HepG2 (cell line): ENCODE measurements at regions not wholly inside any gene's neighbourhood (a gene's known extent, or its start where the extent isn't known, plus 50 kb on each side); places are given as distances from the start of the nearest gene placed in this dataset.

Experiments
- ARNT ChIP-seq: fragments of 450-650 bp; IDR thresholded peaks from 2 replicates; pipeline ENCODE4 v1.6.1; 2017
- BCL6 ChIP-seq: IDR thresholded peaks from 2 replicates; pipeline ENCODE4 v1.6.1; 2016; ENCODE audit warnings: missing genetic modification reagents, missing compliant biosample characterization
- CCAR2 ChIP-seq: fragments of 200-400 bp; formaldehyde crosslinking; optimal IDR thresholded peaks from 2 replicates; pipeline ENCODE3; 2018; ENCODE audit warnings: low read depth, mild to moderate bottlenecking, low read length, moderate library complexity
- CEBPG ChIP-seq: IDR thresholded peaks from 2 replicates; pipeline ENCODE4 v1.6.1; 2016
- CHD4 ChIP-seq: fragments of 200-600 bp; sonication (generic); IDR thresholded peaks from 2 replicates; pipeline ENCODE4 v1.7.0; 2017; ENCODE audit warnings: mild to moderate bottlenecking, low read length, borderline replicate concordance
- EEA1 ChIP-seq: sonication (generic); formaldehyde crosslinking; IDR thresholded peaks from 2 replicates; pipeline ENCODE4 v1.5.1; 2020; ENCODE audit warnings: mild to moderate bottlenecking, missing genetic modification reagents, borderline replicate concordance
- HOXA9 ChIP-seq: sonication (generic); formaldehyde crosslinking; IDR thresholded peaks from 2 replicates; pipeline ENCODE4 v1.8.1; 2022; ENCODE audit warnings: missing genetic modification reagents, mild to moderate bottlenecking, moderate library complexity, borderline replicate concordance
- KLF12 ChIP-seq: sonication (generic); formaldehyde crosslinking; IDR thresholded peaks from 2 replicates; pipeline ENCODE4 v1.4.0; 2020; ENCODE audit warnings: missing genetic modification reagents, borderline replicate concordance
- KMT2B ChIP-seq: IDR thresholded peaks from 2 replicates; pipeline ENCODE4 v1.6.1; 2016; ENCODE audit warnings: missing genetic modification reagents, missing compliant biosample characterization
- MATR3 ChIP-seq: sonication (generic); formaldehyde crosslinking; IDR thresholded peaks from 2 replicates; pipeline ENCODE4 v1.4.0; 2020; ENCODE audit warnings: missing genetic modification reagents
- MIXL1 ChIP-seq: IDR thresholded peaks from 2 replicates; pipeline ENCODE4 v1.6.1; 2016
- NR2C2 ChIP-seq: sonication (generic); formaldehyde crosslinking; IDR thresholded peaks from 2 replicates; pipeline ENCODE4 v1.4.0; 2020; ENCODE audit warnings: missing genetic modification reagents, mild to moderate bottlenecking, moderate library complexity, borderline replicate concordance
- RFXANK ChIP-seq: IDR thresholded peaks from 2 replicates; pipeline ENCODE4 v1.6.1; 2016
- SMC3 ChIP-seq: IDR thresholded peaks from 2 replicates; pipeline ENCODE4 v1.6.1; 2011; ENCODE audit warnings: low read length, improper control_type of control experiment
- SNAI1 ChIP-seq: sonication (generic); formaldehyde crosslinking; IDR thresholded peaks from 2 replicates; pipeline ENCODE4 v1.5.0; 2020; ENCODE audit warnings: mild to moderate bottlenecking, missing genetic modification reagents, borderline replicate concordance
- SRY ChIP-seq: sonication (generic); formaldehyde crosslinking; IDR thresholded peaks from 2 replicates; pipeline ENCODE4 v1.8.0; 2022; ENCODE audit warnings: mild to moderate bottlenecking, missing genetic modification reagents
- SYNCRIP ChIP-seq: fragments of 200-400 bp; formaldehyde crosslinking; IDR thresholded peaks from 2 replicates; pipeline ENCODE4 v1.6.1; 2018; ENCODE audit warnings: mild to moderate bottlenecking, low read depth, low read length; ENCODE audit not compliant: insufficient read depth
- TBX3 ChIP-seq: fragments of 450-650 bp; IDR thresholded peaks from 2 replicates; pipeline ENCODE4 v1.6.1; 2017; ENCODE audit warnings: antibody characterized with exemption, mild to moderate bottlenecking, inconsistent platforms, borderline replicate concordance
- TCF7L2 ChIP-seq: IDR thresholded peaks from 2 replicates; pipeline ENCODE4 v1.6.1; 2011; ENCODE audit warnings: mild to moderate bottlenecking, low read depth, low read length, moderate library complexity
- XBP1 ChIP-seq: sonication (generic); formaldehyde crosslinking; IDR thresholded peaks from 2 replicates; pipeline ENCODE4 v1.5.0; 2020; ENCODE audit warnings: missing genetic modification reagents
- ZFP1 ChIP-seq: IDR thresholded peaks from 2 replicates; pipeline ENCODE4 v1.6.1; 2016
- ZFYVE20 ChIP-seq: sonication (generic); formaldehyde crosslinking; IDR thresholded peaks from 2 replicates; pipeline ENCODE4 v1.8.0; 2023; ENCODE audit warnings: low read depth, mild to moderate bottlenecking, moderate library complexity, missing genetic modification reagents, borderline replicate concordance
- ZNF563 ChIP-seq: sonication (generic); formaldehyde crosslinking; IDR thresholded peaks from 2 replicates; pipeline ENCODE4 v1.8.0; 2022; ENCODE audit warnings: mild to moderate bottlenecking, moderate library complexity, missing genetic modification reagents
- ZNF776 ChIP-seq: sonication (generic); formaldehyde crosslinking; IDR thresholded peaks from 2 replicates; pipeline ENCODE4 v1.4.0; 2020; ENCODE audit warnings: mild to moderate bottlenecking, missing genetic modification reagents
- TF ChIP-seq, protein P1 (sequence below): sonication (generic); formaldehyde crosslinking; IDR thresholded peaks from 2 replicates; pipeline ENCODE4 v1.8.1; 2023; ENCODE audit warnings: mild to moderate bottlenecking, missing genetic modification reagents
- TF ChIP-seq, protein P2 (sequence below): sonication (generic); formaldehyde crosslinking; IDR thresholded peaks from 2 replicates; pipeline ENCODE4 v1.4.0; 2020; ENCODE audit warnings: mild to moderate bottlenecking, missing genetic modification reagents
- TF ChIP-seq, protein P3 (sequence below): sonication (generic); formaldehyde crosslinking; conservative IDR thresholded peaks from 2 replicates; pipeline ENCODE4 v1.8.0; 2022; ENCODE audit warnings: mild to moderate bottlenecking, moderate library complexity, missing genetic modification reagents
- TF ChIP-seq, protein P4 (sequence below): sonication (generic); formaldehyde crosslinking; IDR thresholded peaks from 2 replicates; pipeline ENCODE4 v1.5.0; 2020; ENCODE audit warnings: missing genetic modification reagents

DNA sequence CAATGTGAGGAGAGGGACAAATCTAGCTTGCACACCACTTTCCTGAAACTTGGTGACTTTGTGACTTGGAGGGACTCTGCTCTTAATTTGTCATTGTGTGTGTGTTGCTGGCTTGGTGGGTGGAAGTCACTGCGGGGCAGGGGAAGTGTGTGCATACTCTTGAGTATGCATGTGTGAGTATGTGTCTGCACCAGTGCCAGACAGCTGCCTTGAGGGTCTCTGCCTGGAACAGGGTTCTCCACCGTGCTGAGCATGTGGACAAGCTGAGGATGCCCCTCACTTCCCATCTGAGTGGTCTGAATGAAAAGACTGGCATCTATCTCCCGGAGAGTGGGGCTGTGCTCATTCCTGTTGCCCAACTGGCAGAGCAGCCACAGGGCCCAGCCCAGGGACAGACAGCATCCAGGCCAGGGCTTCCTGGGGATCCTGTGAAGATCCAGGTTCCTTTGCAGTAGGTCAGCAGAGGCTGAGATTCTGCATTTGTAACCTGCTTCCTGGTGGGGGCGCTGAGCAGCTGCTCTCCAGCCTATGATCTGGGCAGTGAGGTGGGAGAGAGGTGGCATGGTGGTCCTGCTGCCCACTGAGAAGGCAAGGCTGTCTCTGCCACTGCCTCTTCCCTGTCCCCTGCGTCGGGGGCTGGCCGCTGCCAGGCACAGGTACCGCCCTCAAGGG, 138.9 kb upstream of the HAAO start (continued):
- TF ChIP-seq ZFP1 (CRISPR knock-in tag): peak; percentile 25; the same call in 1 of the 2 replicates
- TF ChIP-seq ARNT: no peak
- TF ChIP-seq, protein P1, sequence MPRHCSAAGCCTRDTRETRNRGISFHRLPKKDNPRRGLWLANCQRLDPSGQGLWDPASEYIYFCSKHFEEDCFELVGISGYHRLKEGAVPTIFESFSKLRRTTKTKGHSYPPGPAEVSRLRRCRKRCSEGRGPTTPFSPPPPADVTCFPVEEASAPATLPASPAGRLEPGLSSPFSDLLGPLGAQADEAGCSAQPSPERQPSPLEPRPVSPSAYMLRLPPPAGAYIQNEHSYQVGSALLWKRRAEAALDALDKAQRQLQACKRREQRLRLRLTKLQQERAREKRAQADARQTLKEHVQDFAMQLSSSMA (CRISPR knock-in tag): no peak; the same call in 1 of the 2 replicates
- TF ChIP-seq ZFYVE20 (CRISPR knock-in tag): no peak
- no peak for TF ChIP-seq MIXL1 (CRISPR knock-in tag)
- TF ChIP-seq, protein P2, sequence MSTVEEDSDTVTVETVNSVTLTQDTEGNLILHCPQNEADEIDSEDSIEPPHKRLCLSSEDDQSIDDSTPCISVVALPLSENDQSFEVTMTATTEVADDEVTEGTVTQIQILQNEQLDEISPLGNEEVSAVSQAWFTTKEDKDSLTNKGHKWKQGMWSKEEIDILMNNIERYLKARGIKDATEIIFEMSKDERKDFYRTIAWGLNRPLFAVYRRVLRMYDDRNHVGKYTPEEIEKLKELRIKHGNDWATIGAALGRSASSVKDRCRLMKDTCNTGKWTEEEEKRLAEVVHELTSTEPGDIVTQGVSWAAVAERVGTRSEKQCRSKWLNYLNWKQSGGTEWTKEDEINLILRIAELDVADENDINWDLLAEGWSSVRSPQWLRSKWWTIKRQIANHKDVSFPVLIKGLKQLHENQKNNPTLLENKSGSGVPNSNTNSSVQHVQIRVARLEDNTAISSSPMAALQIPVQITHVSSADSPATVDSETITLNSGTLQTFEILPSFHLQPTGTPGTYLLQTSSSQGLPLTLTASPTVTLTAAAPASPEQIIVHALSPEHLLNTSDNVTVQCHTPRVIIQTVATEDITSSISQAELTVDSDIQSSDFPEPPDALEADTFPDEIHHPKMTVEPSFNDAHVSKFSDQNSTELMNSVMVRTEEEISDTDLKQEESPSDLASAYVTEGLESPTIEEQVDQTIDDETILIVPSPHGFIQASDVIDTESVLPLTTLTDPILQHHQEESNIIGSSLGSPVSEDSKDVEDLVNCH: no peak
- TF ChIP-seq CCAR2: no peak
- no peak for TF ChIP-seq SYNCRIP
- TF ChIP-seq, protein P3, sequence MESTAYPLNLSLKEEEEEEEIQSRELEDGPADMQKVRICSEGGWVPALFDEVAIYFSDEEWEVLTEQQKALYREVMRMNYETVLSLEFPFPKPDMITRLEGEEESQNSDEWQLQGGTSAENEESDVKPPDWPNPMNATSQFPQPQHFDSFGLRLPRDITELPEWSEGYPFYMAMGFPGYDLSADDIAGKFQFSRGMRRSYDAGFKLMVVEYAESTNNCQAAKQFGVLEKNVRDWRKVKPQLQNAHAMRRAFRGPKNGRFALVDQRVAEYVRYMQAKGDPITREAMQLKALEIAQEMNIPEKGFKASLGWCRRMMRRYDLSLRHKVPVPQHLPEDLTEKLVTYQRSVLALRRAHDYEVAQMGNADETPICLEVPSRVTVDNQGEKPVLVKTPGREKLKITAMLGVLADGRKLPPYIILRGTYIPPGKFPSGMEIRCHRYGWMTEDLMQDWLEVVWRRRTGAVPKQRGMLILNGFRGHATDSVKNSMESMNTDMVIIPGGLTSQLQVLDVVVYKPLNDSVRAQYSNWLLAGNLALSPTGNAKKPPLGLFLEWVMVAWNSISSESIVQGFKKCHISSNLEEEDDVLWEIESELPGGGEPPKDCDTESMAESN (CRISPR knock-in tag): no peak
- TF ChIP-seq TCF7L2: no peak
- TF ChIP-seq KLF12 (CRISPR knock-in tag): no peak
- TF ChIP-seq BCL6 (CRISPR knock-in tag): no peak
- no peak for TF ChIP-seq RFXANK (CRISPR knock-in tag)
- 0 out of 2 replicates have a peak, but pooled peaks have one; percentile 91 for TF ChIP-seq MATR3 (CRISPR knock-in tag)
- no peak for TF ChIP-seq SRY
- TF ChIP-seq NR2C2: no peak
- no peak for TF ChIP-seq TBX3
- no peak for TF ChIP-seq HOXA9
- 0 out of 2 replicates have a peak, but pooled peaks have one; percentile 55 for TF ChIP-seq ZNF776 (CRISPR knock-in tag)
- TF ChIP-seq, protein P4, sequence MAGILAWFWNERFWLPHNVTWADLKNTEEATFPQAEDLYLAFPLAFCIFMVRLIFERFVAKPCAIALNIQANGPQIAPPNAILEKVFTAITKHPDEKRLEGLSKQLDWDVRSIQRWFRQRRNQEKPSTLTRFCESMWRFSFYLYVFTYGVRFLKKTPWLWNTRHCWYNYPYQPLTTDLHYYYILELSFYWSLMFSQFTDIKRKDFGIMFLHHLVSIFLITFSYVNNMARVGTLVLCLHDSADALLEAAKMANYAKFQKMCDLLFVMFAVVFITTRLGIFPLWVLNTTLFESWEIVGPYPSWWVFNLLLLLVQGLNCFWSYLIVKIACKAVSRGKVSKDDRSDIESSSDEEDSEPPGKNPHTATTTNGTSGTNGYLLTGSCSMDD (CRISPR knock-in tag): no peak
- TF ChIP-seq XBP1 (CRISPR knock-in tag): no peak
- peak; percentile 21; the same call in 1 of the 2 replicates for TF ChIP-seq CEBPG (CRISPR knock-in tag)
- 0 out of 2 replicates have a peak, but pooled peaks have one; percentile 23 for TF ChIP-seq KMT2B (CRISPR knock-in tag)
- TF ChIP-seq SNAI1 (CRISPR knock-in tag): no peak
- TF ChIP-seq EEA1 (CRISPR knock-in tag): 0 out of 2 replicates have a peak, but pooled peaks have one; percentile 38
- TF ChIP-seq ZNF563 (CRISPR knock-in tag): no peak; the same call in 1 of the 2 replicates
- peak; percentile 27; the same call in 1 of the 2 replicates for TF ChIP-seq SMC3
- TF ChIP-seq CHD4: no peak
